CD14-positive monocyte (primary cell): ENCODE measurements at regions not wholly inside any gene's neighbourhood (a gene's known extent, or its start where the extent isn't known, plus 50 kb on each side); places are given as distances from the start of the nearest gene placed in this dataset.

Experiments used
- DNase-seq, 3 donors: peaks; one replicate each; pipeline ENCODE4 v3.0.0-alpha.2; 2011 to 2022
- H2AFZ ChIP-seq: 2 replicates; pipeline ENCODE4 v1.6.0; 2012; ENCODE audit warnings: mild to moderate bottlenecking, low read depth, low read length, inconsistent platforms; ENCODE audit not compliant: insufficient read depth, poor library complexity, severe bottlenecking
- H3K27ac ChIP-seq, 2 donors: 1 replicate in 1 of 2; 2 replicates in 1 of 2; pipeline ENCODE4 v1.5.1; 2012 to 2013; ENCODE audit warnings: low read length in 2 of 2, control low read depth in 1 of 2, inconsistent platforms in 1 of 2, low read depth in 1 of 2, mild to moderate bottlenecking in 1 of 2
- H3K27me3 ChIP-seq, 2 donors: one replicate each; pipeline versions ENCODE4 v1.6.0 to v1.6.1; 2011 to 2013; ENCODE audit warnings: low read length in 2 of 2; ENCODE audit not compliant: control insufficient read depth in 2 of 2, insufficient read depth in 2 of 2
- H3K36me3 ChIP-seq, 2 donors: replicated peaks in 1 of 2; 1 replicate in 1 of 2; 2 replicates in 1 of 2; pipeline versions ENCODE4 v1.5.1 to v1.6.1; 2012 to 2013; ENCODE audit warnings: low read length in 2 of 2, control low read depth in 1 of 2, inconsistent platforms in 1 of 2, mild to moderate bottlenecking in 1 of 2; ENCODE audit not compliant: insufficient read depth in 2 of 2, control insufficient read depth in 1 of 2
- H3K4me1 ChIP-seq, 2 donors: 1 replicate in 1 of 2; 2 replicates in 1 of 2; pipeline versions ENCODE4 v1.5.1 to v1.6.1; 2012 to 2013; ENCODE audit warnings: low read length in 2 of 2, control low read depth in 1 of 2, inconsistent platforms in 1 of 2, mild to moderate bottlenecking in 1 of 2, moderate library complexity in 1 of 2; ENCODE audit not compliant: insufficient read depth in 2 of 2, control insufficient read depth in 1 of 2
- H3K4me2 ChIP-seq: replicated peaks from 2 replicates; pipeline ENCODE3; 2012; ENCODE audit warnings: low read length, moderate library complexity, mild to moderate bottlenecking; ENCODE audit not compliant: poor library complexity, severe bottlenecking; ENCODE audit errors: extremely low read depth
- H3K4me3 ChIP-seq, 3 experiments: fragments of 200-600 bp in 1 of 3; sonication (generic) in 1 of 3; replicated peaks in 1 of 3; 1 replicate in 2 of 3; 2 replicates in 1 of 3; pipeline ENCODE4 v1.5.1; 2011 to 2013; ENCODE audit warnings: low read length in 3 of 3, mild to moderate bottlenecking in 3 of 3, control low read depth in 2 of 3, low read depth in 2 of 3, inconsistent platforms in 1 of 3, moderate library complexity in 1 of 3
- H3K79me2 ChIP-seq: 2 replicates; pipeline ENCODE4 v1.6.0; 2012; ENCODE audit warnings: mild to moderate bottlenecking, control low read depth, inconsistent platforms, low read length, moderate library complexity; ENCODE audit not compliant: insufficient read depth
- H3K9ac ChIP-seq: 2 replicates; pipeline ENCODE4 v1.6.0; 2017; ENCODE audit warnings: low read length, mild to moderate bottlenecking; ENCODE audit not compliant: insufficient read depth, poor library complexity, severe bottlenecking
- H3K9me3 ChIP-seq, 2 donors: replicated peaks in 1 of 2; 1 replicate in 1 of 2; 2 replicates in 1 of 2; pipeline versions ENCODE4 v1.5.1 to v1.6.1; 2012 to 2013; ENCODE audit warnings: low read length in 2 of 2, control low read depth in 1 of 2; ENCODE audit not compliant: control insufficient read depth in 1 of 2, insufficient read depth in 1 of 2
- H4K20me1 ChIP-seq: 2 replicates; pipeline ENCODE4 v1.6.0; 2012; ENCODE audit warnings: mild to moderate bottlenecking, low read length, control low read depth, moderate library complexity; ENCODE audit not compliant: insufficient read depth
- H3K27ac Mint-ChIP-seq, 7 donors: one replicate each; pipeline ENCODE4 v1.8.0; 2020; ENCODE audit warnings: mild to moderate bottlenecking in 7 of 7, mixed read lengths in 7 of 7, moderate library complexity in 6 of 7, inconsistent platforms in 2 of 7
- H3K27me3 Mint-ChIP-seq, 3 donors: one replicate each; pipeline ENCODE4 v1.8.0; 2021 to 2022; ENCODE audit warnings: low read depth in 3 of 3, mild to moderate bottlenecking in 3 of 3, mixed read lengths in 3 of 3, moderate library complexity in 3 of 3, inconsistent platforms in 1 of 3
- H3K36me3 Mint-ChIP-seq, 2 donors: one replicate each; pipeline ENCODE4 v1.8.0; 2020; ENCODE audit warnings: mixed read lengths in 2 of 2, inconsistent platforms in 1 of 2, mild to moderate bottlenecking in 1 of 2
- H3K4me1 Mint-ChIP-seq: one replicate; pipeline ENCODE4 v1.8.0; 2020; ENCODE audit warnings: mild to moderate bottlenecking, mixed read lengths
- H3K4me3 Mint-ChIP-seq, 2 donors: one replicate each; pipeline ENCODE4 v1.8.0; 2020; ENCODE audit warnings: mild to moderate bottlenecking in 2 of 2, mixed read lengths in 2 of 2, moderate library complexity in 1 of 2
- H3K9me3 Mint-ChIP-seq, 7 donors: one replicate each; pipeline ENCODE4 v1.8.0; 2020 to 2022; ENCODE audit warnings: mixed read lengths in 7 of 7, mild to moderate bottlenecking in 6 of 7, moderate library complexity in 6 of 7, inconsistent platforms in 2 of 7
- WGBS: methylation state at CpG from one replicate; pipeline ENCODE4 v1.1.5; 2013; ENCODE audit warnings: missing lambda C conversion rate; ENCODE audit not compliant: insufficient coverage; 5-methylcytosine and 5-hydroxymethylcytosine counted together
- intact Hi-C, 2 donors: fragments of 100-400 bp; cut with micrococcal nuclease; formaldehyde crosslinking; loops; one replicate each; pipeline versions ENCODE4 v1.15.0 to v1.15.1; 2023
- TF ChIP-seq, protein P1 (sequence below): fragments of 200-600 bp; IDR thresholded peaks from one replicate; pipeline ENCODE4 v1.8.0; 2022; ENCODE audit warnings: antibody characterized with exemption, mild to moderate bottlenecking

DNA sequence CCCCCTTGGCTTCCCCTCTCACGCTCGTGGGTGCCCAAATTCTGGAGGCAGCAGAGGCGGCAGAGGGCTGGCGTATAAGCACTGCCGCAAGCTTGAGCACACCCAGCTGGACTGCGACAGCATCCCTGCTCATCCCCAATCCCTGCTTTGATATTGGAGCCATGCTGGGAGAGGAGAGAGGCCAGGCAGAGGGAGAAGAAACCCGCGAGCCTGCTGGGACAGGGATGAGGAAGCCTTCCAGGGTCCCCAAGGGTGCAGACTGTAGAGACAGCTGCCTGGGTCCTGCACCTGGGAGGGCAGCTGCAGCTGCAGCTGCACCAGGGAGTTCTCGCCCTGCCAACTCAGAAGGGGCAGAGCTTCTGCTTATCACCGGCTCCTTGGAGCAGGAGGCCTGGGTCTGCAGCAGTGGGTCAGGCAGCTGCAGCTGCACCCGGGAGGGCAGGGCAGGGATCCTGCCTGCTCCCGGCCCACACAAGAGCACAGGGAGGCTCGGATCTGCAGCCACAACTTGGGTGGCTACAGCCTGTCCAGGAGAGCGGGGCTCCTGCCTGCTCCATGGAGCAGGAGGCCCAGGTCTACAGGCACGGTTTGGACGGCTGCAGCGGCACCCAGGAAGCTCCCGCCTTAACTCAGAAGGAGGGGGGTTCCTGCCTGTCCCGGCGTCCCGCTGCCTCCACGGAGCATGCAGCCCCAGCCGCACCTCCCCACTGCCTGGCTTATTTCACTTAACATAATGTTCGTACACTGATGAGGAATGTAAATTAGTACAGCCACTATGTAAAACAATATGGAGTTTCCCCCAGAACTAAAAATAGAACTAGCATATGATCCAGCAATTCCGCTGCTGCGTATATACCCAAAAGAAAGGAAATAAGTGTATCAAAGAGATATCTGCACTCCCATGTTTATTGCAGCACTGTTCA is 60.4 kb upstream of the SGPP1 start:
- Histone ChIP-seq H3K9me3 (no peaks in the 10 kb centered on the region), H3K4me3 (no peak overlapping the region), H3K9ac (no peak overlapping the region), H2AFZ (no peak overlapping the region), H3K4me1 (no peaks in the 10 kb centered on the region), H3K36me3 (no peaks in the 10 kb centered on the region), H3K4me2 (no peak overlapping the region), H4K20me1 (no peaks in the 10 kb centered on the region), H3K27ac (no peak overlapping the region), H3K79me2 (no peaks in the 10 kb centered on the region), H3K27me3 (no peaks in the 10 kb centered on the region)
- H3K27ac Mint-ChIP-seq = no peak overlapping the region
- TF ChIP-seq, protein P1, sequence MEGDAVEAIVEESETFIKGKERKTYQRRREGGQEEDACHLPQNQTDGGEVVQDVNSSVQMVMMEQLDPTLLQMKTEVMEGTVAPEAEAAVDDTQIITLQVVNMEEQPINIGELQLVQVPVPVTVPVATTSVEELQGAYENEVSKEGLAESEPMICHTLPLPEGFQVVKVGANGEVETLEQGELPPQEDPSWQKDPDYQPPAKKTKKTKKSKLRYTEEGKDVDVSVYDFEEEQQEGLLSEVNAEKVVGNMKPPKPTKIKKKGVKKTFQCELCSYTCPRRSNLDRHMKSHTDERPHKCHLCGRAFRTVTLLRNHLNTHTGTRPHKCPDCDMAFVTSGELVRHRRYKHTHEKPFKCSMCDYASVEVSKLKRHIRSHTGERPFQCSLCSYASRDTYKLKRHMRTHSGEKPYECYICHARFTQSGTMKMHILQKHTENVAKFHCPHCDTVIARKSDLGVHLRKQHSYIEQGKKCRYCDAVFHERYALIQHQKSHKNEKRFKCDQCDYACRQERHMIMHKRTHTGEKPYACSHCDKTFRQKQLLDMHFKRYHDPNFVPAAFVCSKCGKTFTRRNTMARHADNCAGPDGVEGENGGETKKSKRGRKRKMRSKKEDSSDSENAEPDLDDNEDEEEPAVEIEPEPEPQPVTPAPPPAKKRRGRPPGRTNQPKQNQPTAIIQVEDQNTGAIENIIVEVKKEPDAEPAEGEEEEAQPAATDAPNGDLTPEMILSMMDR = no peak
- H3K9me3 Mint-ChIP-seq = peaks cover 0 to 1% (median 0%) of the 10 kb centered on the region in 7 donors
- H3K4me3 Mint-ChIP-seq = no peak overlapping the region
- peaks cover 3 to 9% (median 8%) of the 10 kb centered on the region in 3 donors for H3K27me3 Mint-ChIP-seq
- no peak for DNase-seq
- 94% methylated on average over 13 of the region's 26 CpGs for WGBS
- H3K4me1 Mint-ChIP-seq = no peaks in the 10 kb centered on the region
- no peaks in the 10 kb centered on the region for H3K36me3 Mint-ChIP-seq
- intact Hi-C loops = no loop called here

DNA sequence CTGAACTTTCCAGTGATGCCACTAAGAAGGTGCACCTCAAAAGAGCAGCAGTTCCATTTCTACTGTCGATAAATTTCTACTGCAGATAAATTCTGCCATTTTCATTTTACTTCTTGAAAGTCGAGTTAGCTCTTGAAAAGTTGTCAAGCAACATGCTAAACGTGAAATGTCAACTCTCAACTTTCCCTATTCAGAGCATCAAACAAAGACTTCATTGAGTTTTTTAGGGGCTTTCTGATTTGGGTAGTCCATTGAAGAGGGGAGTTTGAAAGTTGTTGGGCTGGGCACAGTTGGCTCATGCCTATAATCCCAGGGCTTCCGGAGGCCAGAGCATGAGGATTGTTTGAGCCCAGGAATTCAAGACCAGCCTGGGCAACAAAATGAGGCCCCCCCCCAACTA is 59.4 kb upstream of the SYNE2 start:
- intact Hi-C loops = loop anchor here in 1 of 2 donors (10.0 kb wide), 1 partner anchor 501 kb away; the partner anchor contains the start of gene ESR2
- H3K9me3 Mint-ChIP-seq = peaks cover 0 to 1% (median 0%) of the 10 kb centered on the region in 7 donors
- H3K4me2 ChIP-seq = no peak overlapping the region

More for the DNA sequence above, 59.4 kb upstream of the SYNE2 start:
- Mint-ChIP-seq H3K27ac (no peak overlapping the region), H3K36me3 (no peaks in the 10 kb centered on the region), H3K4me3 (no peak overlapping the region), H3K27me3 (peaks cover 4 to 11% (median 9%) of the 10 kb centered on the region in 3 donors), H3K4me1 (no peaks in the 10 kb centered on the region)
- no peaks in the 10 kb centered on the region for H3K9me3 ChIP-seq
- no peak for DNase-seq
- H4K20me1 ChIP-seq = no peaks in the 10 kb centered on the region
- H3K27ac ChIP-seq = no peak overlapping the region
- H3K9ac ChIP-seq = no peak overlapping the region
- H3K27me3 ChIP-seq = no peaks in the 10 kb centered on the region
- 100% methylated on average over 1 of the region's 4 CpGs for WGBS
- no peaks in the 10 kb centered on the region for H3K4me1 ChIP-seq
- H3K4me3 ChIP-seq = no peak overlapping the region
- no peak overlapping the region for H2AFZ ChIP-seq
- TF ChIP-seq, protein P1 = no peak
- H3K36me3 ChIP-seq = no peaks in the 10 kb centered on the region
- no peaks in the 10 kb centered on the region for H3K79me2 ChIP-seq
